Kasumi-1 (cell line): ENCODE measurements at regions not wholly inside any gene's neighbourhood (a gene's known extent, or its start where the extent isn't known, plus 50 kb on each side); places are given as distances from the start of the nearest gene placed in this dataset.
"Not testable (repeated sequence)": the region's sequence is repeated elsewhere in the genome, so short reads cannot be mapped to it uniquely, and the experiment has no call there.

Experiments used
- DNase-seq, 2 experiments: peaks; one replicate each; lab custom pipeline; 2025; lab: John Stamatoyannopoulos, UW

GRCh38 chr17:52738791-52739190 lies 580.3 kb upstream of the CA10 start:
- no peak for DNase-seq

- no peak for DNase-seq
These were observed 578.6 kb upstream of the CA10 start for GRCh38 chr17:52737071-52737470.

- no peak for DNase-seq
These were observed 574.3 kb upstream of the CA10 start for GRCh38 chr17:52732841-52733240.

GRCh38 chr17:52724578-52724977 lies 566.1 kb upstream of the CA10 start:
- no peak for DNase-seq

GRCh38 chr17:52721910-52722309 lies 563.4 kb upstream of the CA10 start:
- DNase-seq: no peak

GRCh38 chr17:52710363-52710901 lies 551.9 kb upstream of the CA10 start:
- no peak for DNase-seq

GRCh38 chr17:52709724-52710123 lies 551.2 kb upstream of the CA10 start:
- DNase-seq: no peak

GRCh38 chr17:52696362-52696761 lies 537.8 kb upstream of the CA10 start:
- DNase-seq: no peak

- DNase-seq: no peak
These were observed 527.6 kb upstream of the CA10 start for GRCh38 chr17:52686140-52686539.

GRCh38 chr17:52681480-52681879 lies 523.0 kb upstream of the CA10 start:
- DNase-seq: no peak

GRCh38 chr17:52678211-52678610 lies 519.7 kb upstream of the CA10 start:
- DNase-seq: no peak

- DNase-seq: no peak
These were observed 516.2 kb upstream of the CA10 start for GRCh38 chr17:52674686-52675085.

GRCh38 chr17:52673791-52674190 lies 515.3 kb upstream of the CA10 start:
- DNase-seq: no peak

- DNase-seq: no peak
These were observed 507.8 kb upstream of the CA10 start for GRCh38 chr17:52666264-52666663.

- no peak for DNase-seq
These were observed 502.2 kb upstream of the CA10 start for GRCh38 chr17:52660692-52661091.

GRCh38 chr17:52653014-52653413 lies 494.5 kb upstream of the CA10 start:
- no peak for DNase-seq

- DNase-seq: no peak
These were observed 490.5 kb upstream of the CA10 start for GRCh38 chr17:52648995-52649394.

GRCh38 chr17:52647411-52647810 lies 488.9 kb upstream of the CA10 start:
- DNase-seq: no peak

- no peak for DNase-seq
These were observed 477.9 kb upstream of the CA10 start for GRCh38 chr17:52636443-52636842.

GRCh38 chr17:52606590-52606989 lies 448.1 kb upstream of the CA10 start:
- DNase-seq: no peak

GRCh38 chr17:52606098-52606497 lies 447.6 kb upstream of the CA10 start:
- no peak for DNase-seq

- DNase-seq: no peak
These were observed 445.6 kb upstream of the CA10 start for GRCh38 chr17:52604105-52604504.

- DNase-seq: not testable (repeated sequence)
These were observed 439.1 kb upstream of the CA10 start for GRCh38 chr17:52597452-52598215.

- DNase-seq: no peak
These were observed 436.0 kb upstream of the CA10 start for GRCh38 chr17:52594516-52594915.
